SK-N-SH (cell line): ENCODE measurements at regions not wholly inside any gene's neighbourhood (a gene's known extent, or its start where the extent isn't known, plus 50 kb on each side); places are given as distances from the start of the nearest gene placed in this dataset.

ENCODE experiments used
- CTCF ChIA-PET: fragments of 300-600, 350-600 bp; formaldehyde crosslinking; extraction: SDS; loops from one replicate; lab custom pipeline; 2021; lab: Yijun Ruan, JAX
- POLR2A ChIA-PET: fragments of 350-600 bp; sonication (Branson Sonifier 250); formaldehyde crosslinking; extraction: SDS; loops from one replicate; lab custom pipeline; 2020; ENCODE audit warnings: antibody characterized with exemption, inconsistent platforms; lab: Yijun Ruan, JAX
- DNase-seq: peaks from one replicate; pipeline ENCODE4 v3.0.0; 2012
- H2AFZ ChIP-seq: fragments of 200-600 bp; sonication (generic); 2 replicates; pipeline ENCODE4 v1.8.1; 2016; ENCODE audit warnings: antibody characterized with exemption, mild to moderate bottlenecking, low read depth
- H3F3A ChIP-seq: fragments of 200-600 bp; sonication (generic); replicated peaks from 2 replicates; pipeline ENCODE3; 2016; ENCODE audit warnings: antibody characterized with exemption, mild to moderate bottlenecking; ENCODE audit not compliant: insufficient read depth
- H3K27ac ChIP-seq, 2 experiments: fragments of 200-500 bp in 1 of 2; fragments of 200-600 bp in 1 of 2; sonication (Bioruptor generic) in 1 of 2; sonication (generic), shearing (Covaris generic) in 1 of 2; 2 replicates each; pipeline versions ENCODE4 v1.5.1 to v1.6.1; 2014 to 2016; ENCODE audit warnings: low read depth in 2 of 2, inconsistent platforms in 1 of 2, low read length in 1 of 2, mild to moderate bottlenecking in 1 of 2, mixed read lengths in 1 of 2
- H3K27me3 ChIP-seq: fragments of 200-600 bp; sonication (generic), shearing (Covaris generic); 2 replicates; pipeline ENCODE4 v1.6.1; 2016; ENCODE audit warnings: mixed run types; ENCODE audit not compliant: insufficient read depth
- H3K36me3 ChIP-seq, 2 experiments: fragments of 200-500 bp in 1 of 2; fragments of 200-600 bp in 1 of 2; sonication (Bioruptor generic) in 1 of 2; sonication (generic) in 1 of 2; replicated peaks in 1 of 2; 2 replicates each; pipeline versions ENCODE3 to v1.5.1; 2014 to 2016; ENCODE audit warnings: low read length in 1 of 2, mild to moderate bottlenecking in 1 of 2; ENCODE audit not compliant: insufficient read depth in 2 of 2, control insufficient read depth in 1 of 2
- H3K4me1 ChIP-seq, 2 experiments: fragments of 200-500 bp in 1 of 2; fragments of 200-600 bp in 1 of 2; sonication (Bioruptor generic) in 1 of 2; sonication (generic), shearing (Covaris generic) in 1 of 2; 2 replicates each; pipeline versions ENCODE4 v1.5.1 to v1.6.1; 2014 to 2016; ENCODE audit warnings: low read depth in 1 of 2, low read length in 1 of 2, mixed run types in 1 of 2; ENCODE audit not compliant: insufficient read depth in 2 of 2, control insufficient read depth in 1 of 2
- H3K4me2 ChIP-seq: fragments of 200-600 bp; sonication (generic), shearing (Covaris generic); 2 replicates; pipeline ENCODE4 v1.6.1; 2017; ENCODE audit warnings: mixed run types
- H3K4me3 ChIP-seq, 2 experiments: fragments of 200-500 bp in 1 of 2; fragments of 200-600 bp in 1 of 2; sonication (Bioruptor generic) in 1 of 2; sonication (generic), shearing (Covaris generic) in 1 of 2; 2 replicates each; pipeline versions ENCODE4 v1.5.1 to v1.8.1; 2014 to 2016; ENCODE audit warnings: low read depth in 2 of 2, inconsistent platforms in 1 of 2, low read length in 1 of 2, mild to moderate bottlenecking in 1 of 2, mixed read lengths in 1 of 2, moderate library complexity in 1 of 2
- H3K79me2 ChIP-seq: fragments of 200-600 bp; sonication (generic); 2 replicates; pipeline ENCODE4 v1.8.1; 2017; ENCODE audit warnings: mild to moderate bottlenecking; ENCODE audit not compliant: insufficient read depth
- H3K9ac ChIP-seq: fragments of 200-600 bp; sonication (generic); 2 replicates; pipeline ENCODE4 v1.6.1; 2017; ENCODE audit warnings: mixed run types
- H3K9me2 ChIP-seq: fragments of 200-600 bp; sonication (generic); 2 replicates; pipeline ENCODE4 v1.6.1; 2017; ENCODE audit warnings: mixed run types
- H3K9me3 ChIP-seq: fragments of 200-600 bp; sonication (generic); 2 replicates; pipeline ENCODE4 v1.6.1; 2017; ENCODE audit warnings: mixed run types, mild to moderate bottlenecking, moderate library complexity
- H4K20me1 ChIP-seq: fragments of 200-600 bp; sonication (generic); 2 replicates; pipeline ENCODE4 v1.6.1; 2017; ENCODE audit warnings: mild to moderate bottlenecking, mixed run types; ENCODE audit not compliant: insufficient read depth
- ELF1 ChIP-seq: IDR thresholded peaks from 2 replicates; pipeline ENCODE4 v1.4.0; 2012
- EP300 ChIP-seq, 2 experiments: IDR thresholded peaks; 2 replicates each; pipeline versions ENCODE4 v1.4.0 to v1.6.1; 2012; ENCODE audit warnings: borderline replicate concordance in 1 of 2, low read depth in 1 of 2, low read length in 1 of 2
- EZH2phosphoT487 ChIP-seq: fragments of 200-600 bp; sonication (generic); IDR thresholded peaks from 2 replicates; pipeline ENCODE4 v1.6.1; 2017; ENCODE audit warnings: low read depth, mixed run types, mild to moderate bottlenecking, antibody characterized with exemption, moderate library complexity, borderline replicate concordance
- FOXJ3 ChIP-seq: sonication (generic); formaldehyde crosslinking; IDR thresholded peaks from 2 replicates; pipeline ENCODE4 v1.5.1; 2020; ENCODE audit warnings: mild to moderate bottlenecking, missing genetic modification reagents
- MXI1 ChIP-seq: IDR thresholded peaks from 2 replicates; pipeline ENCODE4 v1.6.1; 2012; ENCODE audit warnings: mild to moderate bottlenecking, low read depth, low read length, improper control_type of control experiment
- NRF1 ChIP-seq: IDR thresholded peaks from 2 replicates; pipeline ENCODE4 v1.6.1; 2012; ENCODE audit warnings: low read depth, mild to moderate bottlenecking, low read length
- POLR2AphosphoS5 ChIP-seq: IDR thresholded peaks from 2 replicates; pipeline ENCODE4 v1.6.1; 2012; ENCODE audit warnings: low read depth, low read length
- RXRA ChIP-seq: IDR thresholded peaks from 2 replicates; pipeline ENCODE4 v1.4.0; 2012; ENCODE audit warnings: low read depth, mild to moderate bottlenecking, borderline replicate concordance
- WGBS: methylation state at CpG from one replicate; pipeline ENCODE4 v1.1.6; 2017; ENCODE audit warnings: low lambda C conversion rate; 5-methylcytosine and 5-hydroxymethylcytosine counted together
- TF ChIP-seq, protein P1 (sequence below): IDR thresholded peaks from 2 replicates; pipeline ENCODE4 v1.4.0; 2012; ENCODE audit warnings: low read depth, borderline replicate concordance
- TF ChIP-seq, protein P2 (sequence below): IDR thresholded peaks from 2 replicates; pipeline ENCODE4 v1.4.0; 2012; ENCODE audit warnings: low read depth, borderline replicate concordance
- TF ChIP-seq, protein P3 (sequence below): IDR thresholded peaks from 2 replicates; pipeline ENCODE4 v1.4.0; 2012; ENCODE audit warnings: low read depth

DNA sequence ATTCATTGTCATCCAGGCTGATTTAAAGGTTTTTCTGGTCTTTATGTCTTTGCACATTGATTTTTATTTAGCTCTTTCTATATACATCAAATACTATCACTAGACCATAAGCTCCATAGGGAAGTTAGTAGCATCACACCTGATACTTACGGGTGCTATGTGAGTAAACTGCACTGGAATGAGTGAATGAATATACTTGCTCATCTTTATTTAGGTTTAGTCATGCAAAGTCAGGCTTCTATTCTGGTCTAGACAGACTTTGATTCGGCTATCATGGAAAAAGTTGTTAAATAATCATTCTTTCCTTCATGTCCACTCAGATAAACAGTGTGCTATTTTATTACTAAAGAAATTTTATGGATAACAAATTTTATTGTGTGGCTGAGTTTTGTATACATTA, 457.8 kb upstream of the PCDH7 start:
- Histone ChIP-seq H3K79me2 (no peaks in the 10 kb centered on the region), H3K9me2 (no peaks in the 10 kb centered on the region), H3K4me1 (no peaks in the 10 kb centered on the region), H3K9me3 (no peaks in the 10 kb centered on the region), H3K36me3 (no peaks in the 10 kb centered on the region), H3K27me3 (no peaks in the 10 kb centered on the region), H3F3A (no peaks in the 10 kb centered on the region), H3K4me2 (no peak overlapping the region), H3K27ac (no peak overlapping the region), H3K9ac (no peak overlapping the region), H2AFZ (no peak overlapping the region), H4K20me1 (no peaks in the 10 kb centered on the region), H3K4me3 (no peak overlapping the region)
- TF ChIP-seq MXI1 = no peak
- no peak for TF ChIP-seq RXRA
- DNase-seq = no peak
- ChIA-PET POLR2A (no interaction called here), CTCF (interaction anchor here (1.1 kb wide), 1 partner anchor 13 kb away, joined by 3 read pairs; no protein-coding TSS in a partner anchor)
- WGBS = 6% methylated on average over 2 of the region's 2 CpGs

DNA sequence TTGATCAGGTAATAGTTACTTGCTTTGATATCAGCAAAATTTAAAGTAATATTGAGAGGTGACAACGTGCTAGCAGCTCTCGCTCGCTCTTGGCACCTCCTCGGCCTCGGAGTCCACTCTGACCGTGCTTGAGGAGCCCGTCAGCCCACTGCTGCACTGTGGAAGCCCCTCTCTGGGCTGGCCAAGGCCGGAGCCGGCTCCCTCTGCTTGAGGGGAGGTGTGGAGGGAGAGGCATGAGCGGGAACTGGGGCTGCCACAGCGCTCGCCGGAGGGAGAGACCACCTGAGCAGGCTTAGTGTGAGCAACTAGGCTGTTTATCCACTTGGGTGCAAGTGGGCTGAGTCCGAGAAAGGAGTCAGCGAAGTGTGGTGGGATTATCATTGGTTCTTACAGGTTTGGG, 455.7 kb upstream of the PCDH7 start:
- Histone ChIP-seq H3K4me3 (no peak overlapping the region), H3K9me2 (no peaks in the 10 kb centered on the region), H3K9me3 (no peaks in the 10 kb centered on the region), H3K79me2 (no peaks in the 10 kb centered on the region), H3K27me3 (no peaks in the 10 kb centered on the region), H3K4me2 (no peak overlapping the region), H3K4me1 (no peaks in the 10 kb centered on the region), H2AFZ (no peak overlapping the region), H3F3A (no peaks in the 10 kb centered on the region), H4K20me1 (no peaks in the 10 kb centered on the region), H3K36me3 (no peaks in the 10 kb centered on the region), H3K9ac (no peak overlapping the region), H3K27ac (no peak overlapping the region)
- ChIA-PET CTCF (no interaction called here), POLR2A (no interaction called here)
- 15% methylated on average over 11 of the region's 15 CpGs for WGBS
- TF ChIP-seq ELF1 = no peak
- DNase-seq = no peak

DNA sequence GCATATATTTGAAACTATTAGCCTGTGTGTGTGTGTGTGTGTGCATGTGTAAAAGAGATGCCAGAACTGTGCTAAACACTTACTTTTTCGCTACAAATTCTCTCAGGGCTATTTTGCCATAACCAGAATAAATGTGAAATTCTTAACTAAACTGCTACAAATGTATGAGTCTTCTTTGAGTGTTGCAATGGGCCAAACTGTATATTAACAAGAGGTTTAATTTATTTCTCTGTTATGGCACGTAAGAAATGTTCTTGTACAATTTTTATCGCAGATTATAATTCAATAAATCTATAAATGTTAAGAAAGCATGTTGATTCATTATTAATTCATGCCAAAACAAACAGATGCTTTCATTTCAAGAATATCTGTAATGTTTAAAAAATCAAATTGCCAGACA, 454.5 kb upstream of the PCDH7 start:
- no peaks in the 10 kb centered on the region for H3K4me1 ChIP-seq
- 0 out of 2 replicates have a peak overlapping the region, but pooled peaks have one; percentile 20 for H2AFZ ChIP-seq
- no peaks in the 10 kb centered on the region for H3K79me2 ChIP-seq
- 2% methylated on average over 3 of the region's 3 CpGs for WGBS
- no peaks in the 10 kb centered on the region for H4K20me1 ChIP-seq
- no peaks in the 10 kb centered on the region for H3K9me3 ChIP-seq
- H3K9me2 ChIP-seq = no peaks in the 10 kb centered on the region
- ChIA-PET CTCF (no interaction called here), POLR2A (no interaction called here)
- no peak for DNase-seq
- no peaks in the 10 kb centered on the region for H3K27me3 ChIP-seq
- no peak overlapping the region for H3K4me3 ChIP-seq
- no peaks in the 10 kb centered on the region for H3K36me3 ChIP-seq
- H3K27ac ChIP-seq = no peak overlapping the region
- no peak overlapping the region for H3K4me2 ChIP-seq
- no peak overlapping the region for H3K9ac ChIP-seq
- TF ChIP-seq, protein P1, sequence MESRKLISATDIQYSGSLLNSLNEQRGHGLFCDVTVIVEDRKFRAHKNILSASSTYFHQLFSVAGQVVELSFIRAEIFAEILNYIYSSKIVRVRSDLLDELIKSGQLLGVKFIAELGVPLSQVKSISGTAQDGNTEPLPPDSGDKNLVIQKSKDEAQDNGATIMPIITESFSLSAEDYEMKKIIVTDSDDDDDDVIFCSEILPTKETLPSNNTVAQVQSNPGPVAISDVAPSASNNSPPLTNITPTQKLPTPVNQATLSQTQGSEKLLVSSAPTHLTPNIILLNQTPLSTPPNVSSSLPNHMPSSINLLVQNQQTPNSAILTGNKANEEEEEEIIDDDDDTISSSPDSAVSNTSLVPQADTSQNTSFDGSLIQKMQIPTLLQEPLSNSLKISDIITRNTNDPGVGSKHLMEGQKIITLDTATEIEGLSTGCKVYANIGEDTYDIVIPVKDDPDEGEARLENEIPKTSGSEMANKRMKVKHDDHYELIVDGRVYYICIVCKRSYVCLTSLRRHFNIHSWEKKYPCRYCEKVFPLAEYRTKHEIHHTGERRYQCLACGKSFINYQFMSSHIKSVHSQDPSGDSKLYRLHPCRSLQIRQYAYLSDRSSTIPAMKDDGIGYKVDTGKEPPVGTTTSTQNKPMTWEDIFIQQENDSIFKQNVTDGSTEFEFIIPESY = no peak
- TF ChIP-seq, protein P2, sequence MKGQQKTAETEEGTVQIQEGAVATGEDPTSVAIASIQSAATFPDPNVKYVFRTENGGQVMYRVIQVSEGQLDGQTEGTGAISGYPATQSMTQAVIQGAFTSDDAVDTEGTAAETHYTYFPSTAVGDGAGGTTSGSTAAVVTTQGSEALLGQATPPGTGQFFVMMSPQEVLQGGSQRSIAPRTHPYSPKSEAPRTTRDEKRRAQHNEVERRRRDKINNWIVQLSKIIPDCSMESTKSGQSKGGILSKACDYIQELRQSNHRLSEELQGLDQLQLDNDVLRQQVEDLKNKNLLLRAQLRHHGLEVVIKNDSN = no peak
- no peak for TF ChIP-seq NRF1
- no peak for TF ChIP-seq POLR2AphosphoS5
- TF ChIP-seq EP300 (IDR thresholded peaks at IDR 0.05; ENCODE audit: borderline replicate concordance in 1 of 2, low read depth in 1 of 2, low read length in 1 of 2) = no peak
- TF ChIP-seq, protein P3, sequence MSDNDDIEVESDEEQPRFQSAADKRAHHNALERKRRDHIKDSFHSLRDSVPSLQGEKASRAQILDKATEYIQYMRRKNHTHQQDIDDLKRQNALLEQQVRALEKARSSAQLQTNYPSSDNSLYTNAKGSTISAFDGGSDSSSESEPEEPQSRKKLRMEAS = no peak
- TF ChIP-seq EZH2phosphoT487 = no peak
- no peak for TF ChIP-seq FOXJ3
- H3F3A ChIP-seq = no peaks in the 10 kb centered on the region
